GM12872 (cell line): ENCODE measurements at regions not wholly inside any gene's neighbourhood (a gene's known extent, or its start where the extent isn't known, plus 50 kb on each side); places are given as distances from the start of the nearest gene placed in this dataset.

ENCODE experiments used
- TF ChIP-seq, protein P1 (sequence below): IDR thresholded peaks from 3 replicates; pipeline ENCODE4 v1.5.1; 2011; ENCODE audit warnings: low read depth, mild to moderate bottlenecking, low read length, moderate library complexity; ENCODE audit not compliant: insufficient read depth

GRCh38 chr4:100071506-100071905, 118.8 kb downstream of the DDIT4L start:
- TF ChIP-seq, protein P1, sequence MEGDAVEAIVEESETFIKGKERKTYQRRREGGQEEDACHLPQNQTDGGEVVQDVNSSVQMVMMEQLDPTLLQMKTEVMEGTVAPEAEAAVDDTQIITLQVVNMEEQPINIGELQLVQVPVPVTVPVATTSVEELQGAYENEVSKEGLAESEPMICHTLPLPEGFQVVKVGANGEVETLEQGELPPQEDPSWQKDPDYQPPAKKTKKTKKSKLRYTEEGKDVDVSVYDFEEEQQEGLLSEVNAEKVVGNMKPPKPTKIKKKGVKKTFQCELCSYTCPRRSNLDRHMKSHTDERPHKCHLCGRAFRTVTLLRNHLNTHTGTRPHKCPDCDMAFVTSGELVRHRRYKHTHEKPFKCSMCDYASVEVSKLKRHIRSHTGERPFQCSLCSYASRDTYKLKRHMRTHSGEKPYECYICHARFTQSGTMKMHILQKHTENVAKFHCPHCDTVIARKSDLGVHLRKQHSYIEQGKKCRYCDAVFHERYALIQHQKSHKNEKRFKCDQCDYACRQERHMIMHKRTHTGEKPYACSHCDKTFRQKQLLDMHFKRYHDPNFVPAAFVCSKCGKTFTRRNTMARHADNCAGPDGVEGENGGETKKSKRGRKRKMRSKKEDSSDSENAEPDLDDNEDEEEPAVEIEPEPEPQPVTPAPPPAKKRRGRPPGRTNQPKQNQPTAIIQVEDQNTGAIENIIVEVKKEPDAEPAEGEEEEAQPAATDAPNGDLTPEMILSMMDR, result no peak

DNA sequence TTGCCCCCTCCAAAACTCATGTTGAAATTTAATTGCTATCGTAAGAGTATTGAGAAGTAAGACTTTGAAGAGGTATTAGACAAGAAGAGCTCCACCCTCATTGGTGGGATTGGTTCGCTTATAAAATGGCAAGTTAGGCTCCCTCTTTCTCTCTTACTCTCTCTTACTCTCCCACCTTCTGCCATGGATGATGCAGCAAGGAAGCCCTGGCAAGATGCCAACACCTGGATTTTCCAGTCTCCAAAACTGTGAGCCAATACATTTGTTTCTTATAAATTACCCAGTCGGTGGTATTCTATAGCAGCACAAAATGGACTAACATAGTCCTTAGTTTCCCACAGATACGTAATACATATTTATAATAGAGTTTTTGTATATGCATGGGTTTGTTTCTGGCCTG, 119.4 kb downstream of the DDIT4L start:
- TF ChIP-seq, protein P1, result no peak

- TF ChIP-seq, protein P1, result no peak
Observed at GRCh38 chr4:100069207-100069606, 119.1 kb upstream of the H2AZ1 start.

DNA sequence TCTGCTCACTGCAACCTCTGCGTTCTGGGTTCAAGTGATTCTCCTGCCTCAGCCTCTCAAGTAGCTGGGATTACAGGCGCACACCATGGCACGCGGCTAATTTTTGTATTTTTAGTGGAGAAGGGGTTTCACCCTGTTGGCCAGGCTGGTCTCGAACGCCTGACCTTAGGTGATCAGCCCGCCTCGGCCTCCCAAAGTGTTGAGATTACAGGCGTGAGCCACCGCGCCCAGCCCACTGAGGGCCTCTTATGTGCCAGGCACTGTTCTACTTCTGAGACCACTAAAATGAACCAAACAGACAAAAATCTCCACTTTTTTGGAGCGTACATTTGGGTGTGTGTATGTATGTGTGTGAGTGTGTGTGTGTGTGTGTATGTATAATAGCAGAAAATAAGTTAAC, 117.2 kb upstream of the H2AZ1 start:
- TF ChIP-seq, protein P1, result no peak

- TF ChIP-seq, protein P1, result no peak
Observed at GRCh38 chr4:100063355-100063754, 113.3 kb upstream of the H2AZ1 start.

GRCh38 chr4:100062921-100063320, 112.8 kb upstream of the H2AZ1 start:
- TF ChIP-seq, protein P1, result no peak

DNA sequence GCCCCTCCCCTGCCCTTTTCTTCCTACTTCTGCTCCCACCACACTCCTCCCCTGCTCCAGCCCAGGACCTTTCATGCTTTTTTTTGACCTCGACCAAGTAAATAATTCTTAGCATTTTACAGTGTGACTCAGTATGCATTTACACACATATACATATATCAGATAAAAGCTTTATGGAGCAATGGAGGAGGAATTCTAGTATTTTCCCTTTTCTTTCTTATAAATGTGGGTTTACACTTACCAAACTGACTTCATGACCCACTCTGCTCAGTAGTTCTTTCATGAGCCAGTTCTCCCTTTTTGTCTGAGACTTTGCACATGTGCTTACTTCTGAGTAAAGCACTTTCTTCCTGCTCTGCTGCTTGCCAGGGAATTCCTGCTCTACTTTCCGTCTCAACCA, 111.8 kb upstream of the H2AZ1 start:
- TF ChIP-seq, protein P1, result no peak
